A549 (cell line): ENCODE measurements at regions not wholly inside any gene's neighbourhood (a gene's known extent, or its start where the extent isn't known, plus 50 kb on each side); places are given as distances from the start of the nearest gene placed in this dataset.

Experiments used
- ATAC-seq, 2 experiments: fragments of 200-7000 bp in 1 of 2; fragments of >200 bp in 1 of 2; cut with Nextera tagmentation in 1 of 2; cut with Tn5 transposase in 1 of 2; 3 replicates each; pipeline versions ENCODE4 v1.8.0 to v1.9.1; 2018 to 2020; ENCODE audit warnings: mild to moderate bottlenecking in 1 of 2, moderate library complexity in 1 of 2
- CTCF ChIA-PET: fragments of 300-600 bp; sonication (Branson Sonifier 250); formaldehyde crosslinking; extraction: SDS; loops from one replicate; lab custom pipeline; 2021; ENCODE audit warnings: antibody characterized with exemption, inconsistent platforms; lab: Yijun Ruan, JAX
- POLR2A ChIA-PET: fragments of 350-600 bp; formaldehyde crosslinking; extraction: SDS; loops from one replicate; lab custom pipeline; 2021; ENCODE audit warnings: antibody characterized with exemption, inconsistent platforms; lab: Yijun Ruan, JAX
- DNase-seq, 2 experiments: peaks; one replicate each; pipeline versions ENCODE4 v3.0.0 to v3.0.0-alpha.2; 2011 to 2016; ENCODE audit warnings: low read depth in 1 of 2, low spot score in 1 of 2
- FAIRE-seq: peaks from 2 replicates; lab custom pipeline; 2011; peaks lifted over from hg19 to GRCh38; lab: Jason Lieb, UNC
- H3K27ac ChIP-seq, 2 experiments: fragments of >200 bp; sonication (Bioruptor Twin); formaldehyde crosslinking; 3 replicates each; pipeline ENCODE4 v1.5.1; 2016 to 2017
- H3K4me1 ChIP-seq: fragments of >200 bp; sonication (Bioruptor Twin); formaldehyde crosslinking; 3 replicates; pipeline ENCODE4 v1.6.1; 2016
- H3K4me2 ChIP-seq: fragments of >200 bp; sonication (Bioruptor Twin); formaldehyde crosslinking; 3 replicates; pipeline ENCODE4 v1.6.1; 2016
- H3K4me3 ChIP-seq: fragments of >200 bp; sonication (Bioruptor Twin); formaldehyde crosslinking; 3 replicates; pipeline ENCODE4 v1.5.1; 2016
- H3K9me3 ChIP-seq: fragments of >200 bp; sonication (Bioruptor Twin); formaldehyde crosslinking; 3 replicates; pipeline ENCODE4 v1.6.1; 2016
- BCL3 ChIP-seq: fragments of >200 bp; sonication (Bioruptor Twin); formaldehyde crosslinking; IDR thresholded peaks from 3 replicates; pipeline ENCODE4 v1.6.1; 2016
- CBX2 ChIP-seq: fragments of 200-600 bp; sonication (generic); IDR thresholded peaks from 2 replicates; pipeline ENCODE4 v1.6.1; 2016; ENCODE audit warnings: low read depth, mild to moderate bottlenecking, borderline replicate concordance
- CEBPB ChIP-seq, 2 experiments: fragments of >200 bp in 1 of 2; sonication (Bioruptor Twin) in 1 of 2; formaldehyde crosslinking in 1 of 2; IDR thresholded peaks; 2 replicates each; pipeline ENCODE4 v1.6.1; 2012 to 2016
- EHF ChIP-seq: fragments of 250-450 bp; sonication (Bioruptor Pico); IDR thresholded peaks from 2 replicates; pipeline ENCODE4 v1.5.0; 2020; ENCODE audit warnings: mild to moderate bottlenecking
- EHMT2 ChIP-seq: fragments of 200-600 bp; sonication (generic); IDR thresholded peaks from 2 replicates; pipeline ENCODE4 v1.6.1; 2016; ENCODE audit warnings: antibody characterized with exemption, low read depth, mild to moderate bottlenecking, moderate library complexity
- EP300 ChIP-seq, 2 experiments: fragments of >200 bp; sonication (Bioruptor Twin); formaldehyde crosslinking; IDR thresholded peaks; 2 replicates in 1 of 2; 3 replicates in 1 of 2; pipeline ENCODE4 v1.6.1; 2016 to 2017
- HDAC2 ChIP-seq: fragments of 200-600 bp; sonication (generic); IDR thresholded peaks from 2 replicates; pipeline ENCODE4 v1.6.1; 2016
- HOXA7 ChIP-seq: fragments of 250-450 bp; sonication (Bioruptor Pico); IDR thresholded peaks from 2 replicates; pipeline ENCODE4 v1.5.0; 2020; ENCODE audit warnings: mild to moderate bottlenecking, moderate library complexity
- HOXB13 ChIP-seq: fragments of 250-450 bp; sonication (Bioruptor Pico); IDR thresholded peaks from 2 replicates; pipeline ENCODE4 v1.5.0; 2020; ENCODE audit warnings: low read depth, mild to moderate bottlenecking, moderate library complexity
- HOXB5 ChIP-seq: fragments of 250-450 bp; sonication (Bioruptor Pico); IDR thresholded peaks from 2 replicates; pipeline ENCODE4 v1.5.0; 2020; ENCODE audit warnings: mild to moderate bottlenecking, moderate library complexity
- JUNB ChIP-seq: fragments of >200 bp; sonication (Bioruptor Twin); formaldehyde crosslinking; IDR thresholded peaks from 2 replicates; pipeline ENCODE4 v1.6.1; 2016
- KDM5A ChIP-seq: fragments of 200-600 bp; sonication (generic); IDR thresholded peaks from 2 replicates; pipeline ENCODE4 v1.6.1; 2016; ENCODE audit warnings: antibody characterized with exemption, mild to moderate bottlenecking
- MAFK ChIP-seq: fragments of 450-650 bp; IDR thresholded peaks from 2 replicates; pipeline ENCODE4 v1.6.1; 2014; ENCODE audit not compliant: partially characterized antibody
- NFE2L2 ChIP-seq: fragments of 150-350 bp; conservative IDR thresholded peaks from 2 replicates; pipeline ENCODE4 v1.6.1; 2014; ENCODE audit warnings: low read length
- NPAS2 ChIP-seq: fragments of 250-450 bp; sonication (Bioruptor Pico); IDR thresholded peaks from 2 replicates; pipeline ENCODE4 v1.8.0; 2022; ENCODE audit warnings: mild to moderate bottlenecking, moderate library complexity, borderline replicate concordance
- PHF8 ChIP-seq: fragments of 200-600 bp; sonication (generic); IDR thresholded peaks from 2 replicates; pipeline ENCODE4 v1.6.1; 2016; ENCODE audit warnings: low read depth, mild to moderate bottlenecking, antibody characterized with exemption, moderate library complexity, borderline replicate concordance
- POLR2A ChIP-seq: IDR thresholded peaks from 2 replicates; pipeline ENCODE4 v1.6.1; 2012; ENCODE audit warnings: mild to moderate bottlenecking, low read length
- POLR2AphosphoS2 ChIP-seq: conservative IDR thresholded peaks from 2 replicates; pipeline ENCODE4 v1.6.1; 2012; ENCODE audit warnings: low read length, improper control_type of control experiment, inconsistent platforms
- RAD21 ChIP-seq, 2 experiments: fragments of >200 bp in 1 of 2; sonication (Bioruptor Twin) in 1 of 2; formaldehyde crosslinking in 1 of 2; IDR thresholded peaks in 1 of 2; conservative IDR thresholded peaks in 1 of 2; 2 replicates in 1 of 2; 3 replicates in 1 of 2; pipeline ENCODE4 v1.6.1; 2012 to 2018; ENCODE audit warnings: inconsistent platforms in 1 of 2
- SMC3 ChIP-seq: fragments of >200 bp; sonication (Bioruptor Twin); formaldehyde crosslinking; IDR thresholded peaks from 3 replicates; pipeline ENCODE4 v1.6.1; 2018; ENCODE audit warnings: inconsistent platforms
- TP53 ChIP-seq: fragments of 250-450 bp; sonication (Bioruptor Pico); IDR thresholded peaks from 2 replicates; pipeline ENCODE4 v1.5.0; 2021; ENCODE audit warnings: mild to moderate bottlenecking, moderate library complexity
- ZC3H11A ChIP-seq: fragments of 450-650 bp; IDR thresholded peaks from 2 replicates; pipeline ENCODE4 v1.6.1; 2014; ENCODE audit warnings: antibody characterized with exemption, mild to moderate bottlenecking
- ZFP36 ChIP-seq: fragments of 450-650 bp; IDR thresholded peaks from 2 replicates; pipeline ENCODE4 v1.6.1; 2014; ENCODE audit warnings: borderline replicate concordance; ENCODE audit not compliant: partially characterized antibody
- ZNF302 ChIP-seq: fragments of 250-450 bp; sonication (Bioruptor Pico); IDR thresholded peaks from 2 replicates; pipeline ENCODE4 v1.9.0; 2021; ENCODE audit warnings: inconsistent platforms, mild to moderate bottlenecking, moderate library complexity
- ZSCAN20 ChIP-seq: fragments of 250-450 bp; sonication (Bioruptor Pico); IDR thresholded peaks from 2 replicates; pipeline ENCODE4 v1.8.0; 2022; ENCODE audit warnings: mild to moderate bottlenecking, moderate library complexity
- WGBS: methylation state at CpG from one replicate; pipeline ENCODE4 v1.1.6; 2017; ENCODE audit errors: missing lambda C conversion rate; 5-methylcytosine and 5-hydroxymethylcytosine counted together
- TF ChIP-seq, protein P1 (sequence below): fragments of 200-600 bp; sonication (generic); IDR thresholded peaks from 2 replicates; pipeline ENCODE4 v1.6.1; 2016; ENCODE audit warnings: antibody characterized with exemption, mild to moderate bottlenecking, moderate library complexity
- TF ChIP-seq, protein P2 (sequence below): IDR thresholded peaks from 2 replicates; pipeline ENCODE4 v1.6.1; 2012

DNA sequence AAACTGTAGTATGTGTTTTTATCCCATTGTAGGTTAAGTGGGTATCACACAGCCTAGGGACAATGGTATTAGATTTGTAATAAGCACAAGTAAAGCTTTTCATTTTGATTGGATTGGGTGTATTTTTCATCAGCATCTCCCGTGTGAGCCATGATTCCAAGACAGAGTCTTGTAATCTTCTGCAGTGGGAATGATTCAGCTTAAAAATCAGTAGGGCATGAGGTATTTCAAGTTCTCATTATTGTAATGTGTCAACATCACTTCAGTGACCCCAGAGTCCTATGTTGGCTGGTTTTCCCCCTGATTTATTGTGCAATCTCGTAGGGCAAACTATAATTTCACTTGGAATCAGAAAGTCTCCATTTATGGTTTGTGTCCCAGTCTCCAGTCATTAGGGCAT, 833.2 kb upstream of the RBFOX1 start:
- Histone ChIP-seq H3K4me2 (no peak overlapping the region), H3K9me3 (no peaks in the 10 kb centered on the region; the same call in 2 of the 3 replicates), H3K4me1 (no peaks in the 10 kb centered on the region), H3K27ac (no peak overlapping the region), H3K4me3 (no peak overlapping the region)
- DNase-seq (no peak), ATAC-seq (no peak), FAIRE-seq (no peak)
- WGBS = 0% methylated on average over 2 of the region's 2 CpGs
- TF ChIP-seq ZC3H11A (no peak), CBX2 (no peak), EP300 (IDR thresholded peaks at IDR 0.05) (no peak), EHF (CRISPR knock-in tag) (no peak), POLR2A (no peak), RAD21 (conservative IDR thresholded peaks at IDR 0.05 in 1 of 2, IDR thresholded peaks at IDR 0.05 in 1 of 2) (no peak), ZSCAN20 (CRISPR knock-in tag) (no peak), KDM5A (no peak), HOXB13 (CRISPR knock-in tag) (no peak), HOXB5 (CRISPR knock-in tag) (no peak), CEBPB (IDR thresholded peaks at IDR 0.05) (no peak), PHF8 (no peak)
- CTCF ChIA-PET = no interaction called here
- POLR2A ChIA-PET = no interaction called here

DNA sequence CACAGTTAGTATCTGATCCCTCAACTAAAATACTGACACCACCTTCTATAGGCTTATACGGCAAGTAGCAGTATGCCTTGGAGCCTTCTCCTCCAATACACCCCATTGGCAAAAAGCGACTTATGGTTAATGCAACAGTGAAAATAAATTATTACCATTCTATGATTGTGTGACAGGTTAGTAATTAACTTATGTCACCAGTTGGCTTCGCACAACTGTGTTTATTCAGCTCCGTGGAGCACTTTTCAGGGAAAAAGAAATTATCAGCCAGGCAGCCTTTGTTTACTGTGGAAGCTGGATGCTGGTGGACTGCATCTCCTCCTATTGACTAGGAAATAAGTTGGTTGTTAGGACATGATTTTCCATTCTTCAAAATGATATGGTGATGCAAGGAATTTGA, 833.8 kb upstream of the RBFOX1 start:
- FAIRE-seq = no peak

GRCh38 chr16:6496996-6497395, 835.6 kb upstream of the RBFOX1 start:
- Histone ChIP-seq H3K4me2 (no peak overlapping the region), H3K27ac (no peak overlapping the region), H3K9me3 (no peaks in the 10 kb centered on the region)
- DNase-seq (no peak), FAIRE-seq (no peak)
- ChIA-PET CTCF (no interaction called here), POLR2A (no interaction called here)
- TF ChIP-seq SMC3 (no peak), NFE2L2 (no peak), JUNB (no peak), RAD21 (conservative IDR thresholded peaks at IDR 0.05 in 1 of 2, IDR thresholded peaks at IDR 0.05 in 1 of 2) (no peak)
- TF ChIP-seq, all 56 proteins: peak for 0
- ATAC-seq = no peak
- no peak overlapping the region for H3K4me3 ChIP-seq
- WGBS = 0% methylated on average over 2 of the region's 2 CpGs
- no peaks in the 10 kb centered on the region for H3K4me1 ChIP-seq

More for the DNA sequence above, 833.8 kb upstream of the RBFOX1 start:
- H3K4me3 ChIP-seq = no peak overlapping the region
- H3K27ac ChIP-seq = no peak overlapping the region
- H3K4me2 ChIP-seq = no peak overlapping the region
- no peaks in the 10 kb centered on the region for H3K4me1 ChIP-seq
- ChIA-PET POLR2A (no interaction called here), CTCF (no interaction called here)
- no peak for TF ChIP-seq ZFP36
- no peak for TF ChIP-seq EP300 (IDR thresholded peaks at IDR 0.05)
- TF ChIP-seq MAFK = no peak
- TF ChIP-seq, all 56 proteins: peak for 0
- WGBS = 4% methylated on average over 4 of the region's 4 CpGs
- no peaks in the 10 kb centered on the region; the same call in 2 of the 3 replicates for H3K9me3 ChIP-seq
- DNase-seq = no peak
- ATAC-seq = no peak

GRCh38 chr16:6495486-6496210, 837.0 kb upstream of the RBFOX1 start:
- 11% methylated on average over 7 of the region's 7 CpGs for WGBS
- Histone ChIP-seq H3K4me2 (no peak overlapping the region), H3K4me1 (no peaks in the 10 kb centered on the region), H3K4me3 (no peak overlapping the region), H3K9me3 (no peaks in the 10 kb centered on the region), H3K27ac (no peak overlapping the region)
- FAIRE-seq = no peak
- no peak for ATAC-seq
- no peak for DNase-seq
- POLR2A ChIA-PET = no interaction called here
- CTCF ChIA-PET = no interaction called here
- TF ChIP-seq, protein P1, sequence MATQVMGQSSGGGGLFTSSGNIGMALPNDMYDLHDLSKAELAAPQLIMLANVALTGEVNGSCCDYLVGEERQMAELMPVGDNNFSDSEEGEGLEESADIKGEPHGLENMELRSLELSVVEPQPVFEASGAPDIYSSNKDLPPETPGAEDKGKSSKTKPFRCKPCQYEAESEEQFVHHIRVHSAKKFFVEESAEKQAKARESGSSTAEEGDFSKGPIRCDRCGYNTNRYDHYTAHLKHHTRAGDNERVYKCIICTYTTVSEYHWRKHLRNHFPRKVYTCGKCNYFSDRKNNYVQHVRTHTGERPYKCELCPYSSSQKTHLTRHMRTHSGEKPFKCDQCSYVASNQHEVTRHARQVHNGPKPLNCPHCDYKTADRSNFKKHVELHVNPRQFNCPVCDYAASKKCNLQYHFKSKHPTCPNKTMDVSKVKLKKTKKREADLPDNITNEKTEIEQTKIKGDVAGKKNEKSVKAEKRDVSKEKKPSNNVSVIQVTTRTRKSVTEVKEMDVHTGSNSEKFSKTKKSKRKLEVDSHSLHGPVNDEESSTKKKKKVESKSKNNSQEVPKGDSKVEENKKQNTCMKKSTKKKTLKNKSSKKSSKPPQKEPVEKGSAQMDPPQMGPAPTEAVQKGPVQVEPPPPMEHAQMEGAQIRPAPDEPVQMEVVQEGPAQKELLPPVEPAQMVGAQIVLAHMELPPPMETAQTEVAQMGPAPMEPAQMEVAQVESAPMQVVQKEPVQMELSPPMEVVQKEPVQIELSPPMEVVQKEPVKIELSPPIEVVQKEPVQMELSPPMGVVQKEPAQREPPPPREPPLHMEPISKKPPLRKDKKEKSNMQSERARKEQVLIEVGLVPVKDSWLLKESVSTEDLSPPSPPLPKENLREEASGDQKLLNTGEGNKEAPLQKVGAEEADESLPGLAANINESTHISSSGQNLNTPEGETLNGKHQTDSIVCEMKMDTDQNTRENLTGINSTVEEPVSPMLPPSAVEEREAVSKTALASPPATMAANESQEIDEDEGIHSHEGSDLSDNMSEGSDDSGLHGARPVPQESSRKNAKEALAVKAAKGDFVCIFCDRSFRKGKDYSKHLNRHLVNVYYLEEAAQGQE = no peak
- TF ChIP-seq EHMT2 (no peak), HDAC2 (no peak), ZNF302 (no peak), BCL3 (no peak), TP53 (CRISPR knock-in tag) (no peak), HOXA7 (CRISPR knock-in tag) (no peak), NPAS2 (CRISPR knock-in tag) (no peak), POLR2AphosphoS2 (no peak)
- TF ChIP-seq, protein P2, sequence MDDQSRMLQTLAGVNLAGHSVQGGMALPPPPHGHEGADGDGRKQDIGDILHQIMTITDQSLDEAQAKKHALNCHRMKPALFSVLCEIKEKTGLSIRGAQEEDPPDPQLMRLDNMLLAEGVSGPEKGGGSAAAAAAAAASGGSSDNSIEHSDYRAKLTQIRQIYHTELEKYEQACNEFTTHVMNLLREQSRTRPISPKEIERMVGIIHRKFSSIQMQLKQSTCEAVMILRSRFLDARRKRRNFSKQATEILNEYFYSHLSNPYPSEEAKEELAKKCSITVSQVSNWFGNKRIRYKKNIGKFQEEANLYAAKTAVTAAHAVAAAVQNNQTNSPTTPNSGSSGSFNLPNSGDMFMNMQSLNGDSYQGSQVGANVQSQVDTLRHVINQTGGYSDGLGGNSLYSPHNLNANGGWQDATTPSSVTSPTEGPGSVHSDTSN = no peak
